ENCODE measurements at regions not wholly inside any gene's neighbourhood (a gene's known extent, or its start where the extent isn't known, plus 50 kb on each side); places are given as distances from the start of the nearest gene placed in this dataset.
"Not testable (repeated sequence)": the region's sequence is repeated elsewhere in the genome, so short reads cannot be mapped to it uniquely, and the experiment has no call there.

- no peak for DNase-seq
Observed at GRCh38 chr4:106588891-106589290, 220.3 kb upstream of the GIMD1 start.

- DNase-seq: peak; percentile 39
Observed at GRCh38 chr4:106587558-106587957, 219.0 kb upstream of the GIMD1 start.

GRCh38 chr4:106585915-106586349 lies 217.4 kb upstream of the GIMD1 start:
- no peak for DNase-seq

DNA sequence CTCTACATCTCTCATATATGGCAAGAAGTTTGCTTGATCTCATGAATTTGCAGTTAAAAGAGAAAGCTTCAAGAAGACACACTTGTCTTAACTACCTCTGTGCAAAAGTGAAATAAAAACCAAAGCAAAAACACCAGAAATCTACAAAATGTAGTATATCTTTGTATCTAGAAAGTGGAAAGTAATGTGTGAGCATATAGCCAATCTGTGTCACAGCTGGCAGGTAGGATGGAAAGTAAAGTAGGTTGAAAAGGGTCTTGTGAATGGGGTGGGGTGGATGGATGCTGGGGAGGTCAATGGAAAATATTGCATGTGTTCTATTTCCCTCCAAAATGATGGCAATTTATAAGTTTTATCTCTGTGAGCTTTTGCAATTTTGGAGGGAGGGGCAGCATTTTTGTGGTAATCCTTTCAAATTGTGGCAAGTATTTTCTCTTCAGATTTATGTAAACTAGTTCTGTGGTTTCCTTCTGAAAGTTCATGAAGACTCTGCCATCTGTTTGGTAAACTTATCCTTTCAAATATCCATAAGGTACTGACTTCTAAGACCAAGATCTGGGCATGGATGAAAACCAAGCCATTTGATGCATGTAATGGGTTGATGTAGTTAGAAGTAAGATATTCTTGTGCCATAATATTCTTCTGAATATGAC lies 215.9 kb upstream of the GIMD1 start:
- DNase-seq: no peak

- DNase-seq: no peak
Observed at GRCh38 chr4:106583567-106583966, 215.0 kb upstream of the GIMD1 start.

DNA sequence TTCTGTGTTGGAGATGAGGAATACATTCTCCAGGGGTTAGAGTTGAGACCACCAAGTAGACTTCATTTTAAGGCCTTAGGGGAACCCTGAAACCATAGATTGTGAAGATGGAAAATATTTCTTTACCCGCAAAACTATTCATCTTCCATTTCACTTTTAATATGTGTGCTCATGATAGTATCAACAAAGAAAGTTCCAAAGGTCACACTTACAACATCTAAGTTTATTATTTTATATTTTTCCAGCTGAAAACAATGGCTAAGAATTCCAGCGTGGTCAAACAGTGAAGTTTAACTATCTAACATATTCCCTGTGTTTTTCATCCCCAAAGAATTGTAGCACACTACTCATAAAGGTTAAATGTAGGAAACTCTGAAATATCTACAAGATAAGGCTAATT lies 214.5 kb upstream of the GIMD1 start:
- DNase-seq: no peak

DNA sequence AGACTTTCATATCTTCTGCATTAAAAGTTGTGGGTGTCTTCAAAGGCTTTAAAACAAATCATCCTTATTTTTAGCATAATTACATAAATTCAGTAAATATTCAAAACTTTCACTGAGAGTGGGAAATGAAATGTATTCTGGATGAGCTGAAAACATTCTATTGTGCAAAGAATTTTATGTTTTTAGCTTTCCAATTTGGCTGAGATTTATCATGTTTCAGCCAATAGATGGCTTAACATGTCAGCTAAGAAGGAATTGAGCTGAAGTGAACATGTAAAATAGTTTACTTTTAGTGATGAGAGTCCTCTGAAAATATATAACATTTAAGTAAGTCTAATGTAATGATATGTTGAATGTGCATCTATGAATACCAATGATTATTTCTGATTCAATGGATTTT lies 213.5 kb upstream of the GIMD1 start:
- no peak for DNase-seq

- no peak for DNase-seq
Observed at GRCh38 chr4:106579236-106579635, 210.7 kb upstream of the GIMD1 start.

GRCh38 chr4:106569146-106570031 lies 200.8 kb upstream of the GIMD1 start:
- DNase-seq: no peak

DNA sequence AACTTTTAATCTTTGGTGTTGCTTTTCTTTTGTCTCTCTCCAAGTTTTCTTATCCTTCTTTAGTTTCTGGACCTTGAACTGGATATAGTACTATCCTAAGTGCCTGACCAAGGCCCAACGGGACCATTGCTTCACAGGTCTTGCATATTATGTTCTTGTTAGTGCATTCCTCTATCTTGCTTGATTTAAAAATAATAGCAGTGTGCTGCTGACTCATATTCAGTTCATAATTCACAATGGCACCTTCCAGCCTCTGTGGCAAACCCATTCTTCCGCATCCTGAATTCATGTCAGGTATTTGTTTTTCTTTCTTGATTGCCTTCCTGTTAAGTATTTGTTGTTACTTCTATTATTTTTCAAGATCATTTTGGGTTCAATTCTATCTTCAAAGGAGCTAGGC lies 197.1 kb upstream of the GIMD1 start:
- DNase-seq: no peak

DNA sequence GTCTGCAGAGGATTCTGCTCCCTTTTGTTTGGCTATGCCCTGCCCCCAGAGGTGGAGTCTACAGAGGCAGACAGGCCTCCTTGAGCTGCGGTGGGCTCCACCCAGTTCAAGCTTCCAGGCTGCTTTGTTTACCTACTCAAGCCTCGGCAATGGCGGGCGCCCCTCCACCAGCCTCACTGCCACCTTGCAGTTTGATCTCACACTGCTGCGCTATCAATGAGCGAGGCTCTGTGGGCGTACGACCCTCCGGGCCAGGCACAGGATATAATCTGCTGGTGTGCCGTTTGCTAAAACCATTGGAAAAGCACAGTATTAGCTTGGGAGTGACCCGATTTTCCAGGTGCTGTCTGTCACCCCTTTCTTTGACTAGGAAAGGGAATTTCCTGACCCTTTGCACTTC lies 195.1 kb upstream of the GIMD1 start:
- DNase-seq: not testable (repeated sequence)

- no peak for DNase-seq
Observed at GRCh38 chr4:106551724-106552123, 183.1 kb upstream of the GIMD1 start.

DNA sequence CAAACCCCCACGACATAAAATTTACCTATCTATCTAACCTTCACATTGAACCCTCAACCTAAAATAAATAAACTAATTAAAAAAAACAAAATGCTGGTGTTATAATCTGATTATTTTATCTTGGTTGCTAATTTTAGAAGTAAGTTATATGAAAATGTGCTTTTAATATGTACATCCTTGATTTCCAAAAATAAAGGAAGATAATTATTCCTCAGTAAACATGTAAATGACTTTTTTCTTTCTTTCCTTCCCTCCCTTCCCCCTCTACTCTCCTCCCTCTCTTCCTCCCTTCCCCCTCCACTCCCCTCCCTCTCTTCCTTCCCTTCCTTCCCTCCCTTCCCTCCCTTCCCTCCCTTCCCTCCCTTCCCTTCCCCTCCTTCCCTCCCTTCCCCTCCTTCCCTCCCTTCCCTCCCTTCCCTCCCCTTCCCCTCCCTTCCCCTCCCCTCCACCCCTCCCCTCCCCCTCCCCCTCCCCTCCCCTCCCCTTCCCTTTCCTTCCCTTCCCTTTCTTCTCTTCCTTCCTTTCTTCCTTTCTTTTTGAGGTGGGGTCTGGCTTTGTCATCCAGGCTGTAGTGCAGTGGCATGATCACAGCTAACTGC lies 180.0 kb upstream of the GIMD1 start:
- no peak for DNase-seq

- no peak for DNase-seq
Observed at GRCh38 chr4:106546370-106546769, 177.8 kb upstream of the GIMD1 start.

DNA sequence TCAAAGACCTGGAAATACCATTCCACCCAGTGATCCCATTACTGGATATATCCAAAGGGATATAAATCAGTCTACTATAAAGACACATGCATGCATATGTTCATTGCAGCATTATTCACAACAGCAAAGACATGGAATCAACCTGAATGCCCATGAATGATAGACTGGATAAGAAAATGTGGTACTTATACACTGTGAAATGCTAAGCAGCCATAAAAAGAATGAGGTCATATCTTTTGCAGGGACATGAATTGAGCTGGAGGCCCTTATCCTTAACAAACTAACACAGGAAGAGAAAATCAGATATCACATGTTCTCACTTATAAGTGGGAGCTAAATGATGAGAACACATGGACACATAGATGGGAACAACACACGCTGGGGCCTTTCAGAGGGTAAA lies 174.0 kb upstream of the GIMD1 start:
- not testable (repeated sequence) for DNase-seq

DNA sequence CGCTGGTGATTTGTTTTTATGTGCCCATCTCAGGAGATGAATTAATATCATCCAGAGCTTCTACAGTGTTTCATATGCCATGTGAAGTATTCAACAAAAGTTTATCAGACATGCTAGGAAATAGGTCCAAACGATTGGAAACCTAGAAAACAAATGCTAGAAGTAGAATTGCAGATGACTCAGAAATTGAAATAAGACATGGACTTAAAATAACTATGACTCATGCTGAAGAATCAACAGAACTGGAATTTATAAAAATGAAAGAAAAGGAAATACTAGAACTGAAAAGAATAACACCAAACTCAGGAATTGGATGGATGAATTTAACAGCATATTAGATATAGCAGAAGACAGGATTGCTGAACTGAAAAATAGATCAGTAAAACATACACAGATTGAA lies 172.7 kb upstream of the GIMD1 start:
- DNase-seq: no peak

DNA sequence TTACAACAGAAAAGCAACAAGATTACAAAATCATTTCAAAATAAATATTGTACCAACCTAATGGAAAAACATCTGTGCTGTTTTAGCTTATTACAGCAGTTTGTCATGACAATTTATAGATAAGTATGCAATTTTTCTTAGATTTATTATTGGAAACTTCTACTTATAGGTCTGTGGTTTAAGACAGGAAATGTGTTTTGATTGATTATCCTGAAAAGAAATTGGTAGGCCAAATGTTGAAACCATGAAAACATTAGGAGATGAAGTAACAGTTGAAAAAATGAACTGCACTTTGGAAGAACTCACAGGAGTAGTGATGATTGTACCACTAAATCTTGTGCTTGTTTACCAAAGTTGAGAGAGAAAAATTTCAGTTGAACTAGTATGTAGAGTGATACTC lies 162.2 kb upstream of the GIMD1 start:
- no peak for DNase-seq

- no peak for DNase-seq
Observed at GRCh38 chr4:106530024-106530361, 161.4 kb upstream of the GIMD1 start.

DNA sequence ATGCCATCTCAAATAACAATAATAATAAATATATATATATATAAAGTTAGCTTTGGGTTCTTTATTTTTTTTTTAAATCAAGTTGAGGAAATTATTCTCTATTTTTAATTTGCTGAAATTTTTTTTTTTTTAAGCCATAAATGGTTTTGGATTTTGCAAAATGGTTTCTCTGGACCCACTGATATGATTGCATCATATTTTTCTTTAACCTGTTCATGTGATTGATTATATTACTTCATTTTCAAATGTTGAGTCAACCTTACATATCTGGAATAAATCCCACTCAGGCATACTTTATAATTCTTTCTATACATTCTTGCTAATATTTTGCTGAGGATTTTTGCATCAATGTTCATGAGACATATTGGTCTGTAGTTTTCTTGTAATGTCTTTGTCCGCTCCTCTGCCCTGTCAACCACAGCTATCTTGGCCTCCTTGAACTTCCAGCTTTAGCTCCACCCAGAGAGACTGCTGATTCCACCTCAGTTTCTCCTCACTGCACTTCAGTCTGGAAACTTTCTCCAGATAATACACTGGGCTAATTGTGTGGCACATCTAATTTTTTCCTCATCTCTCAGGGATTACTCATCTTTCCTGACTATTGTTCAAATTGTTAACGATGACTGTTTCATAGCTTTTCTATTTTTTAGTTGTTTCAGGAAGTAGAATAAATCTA lies 160.9 kb upstream of the GIMD1 start:
- no peak for DNase-seq

DNA sequence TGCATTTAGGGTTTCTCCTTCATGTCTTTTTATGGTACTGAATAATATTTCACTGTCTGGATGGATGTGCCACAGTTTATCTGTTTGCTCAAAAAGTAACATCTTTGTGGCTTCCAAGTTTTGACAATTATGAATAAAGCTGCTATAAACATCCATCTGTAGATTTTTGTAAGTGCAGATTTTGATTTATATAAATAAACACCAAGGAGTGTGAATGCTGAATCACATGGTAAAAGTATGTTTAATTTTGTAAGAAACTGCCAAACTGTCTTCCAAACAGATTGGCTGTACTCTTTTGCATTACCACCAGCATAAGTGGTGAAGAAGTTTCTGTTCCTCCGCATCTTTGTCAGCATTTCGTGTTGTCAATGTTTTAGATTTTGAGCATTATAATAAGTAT lies 158.7 kb upstream of the GIMD1 start:
- no peak for DNase-seq

- not testable (repeated sequence) for DNase-seq
Observed at GRCh38 chr4:106525425-106525824, 156.8 kb upstream of the GIMD1 start.

- not testable (repeated sequence) for DNase-seq
Observed at GRCh38 chr4:106524772-106525171, 156.2 kb upstream of the GIMD1 start.

DNA sequence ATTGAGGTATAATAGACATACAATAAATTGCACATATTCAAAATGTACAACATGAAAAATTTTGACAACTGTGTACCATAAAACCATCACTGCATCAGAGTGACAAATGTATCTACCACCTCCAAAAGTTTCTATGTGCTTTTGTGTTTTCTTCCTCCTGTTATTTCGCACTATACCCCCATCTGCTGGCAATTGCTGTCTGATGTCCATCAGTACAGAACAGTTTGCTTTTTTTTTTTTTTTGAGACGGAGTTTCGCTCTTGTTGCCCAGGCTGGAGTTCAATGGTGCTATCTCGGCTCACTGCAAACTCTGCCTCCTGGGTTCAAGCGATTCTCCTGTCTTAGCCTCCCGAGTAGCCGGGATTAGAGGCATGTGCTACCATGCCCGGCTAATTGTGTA lies 154.3 kb upstream of the GIMD1 start:
- no peak for DNase-seq

GRCh38 chr4:106512706-106513105 lies 144.1 kb upstream of the GIMD1 start:
- DNase-seq: no peak
